Spinal cord (tissue), 9 donors: ENCODE measurements at regions not wholly inside any gene's neighbourhood (a gene's known extent, or its start where the extent isn't known, plus 50 kb on each side); places are given as distances from the start of the nearest gene placed in this dataset.

Source experiments
- DNase-seq, 6 donors: peaks; one replicate each; pipeline versions ENCODE4 v3.0.0 to v3.0.0-alpha.2; 2013 to 2015; ENCODE audit warnings: low spot score in 6 of 6, low read depth in 4 of 6
- H3K27ac ChIP-seq: one replicate; pipeline ENCODE4 v1.5.1; 2013; ENCODE audit warnings: low read depth, low read length, control low read depth
- H3K27me3 ChIP-seq: one replicate; pipeline ENCODE4 v1.6.1; 2013; ENCODE audit warnings: low read length; ENCODE audit not compliant: control insufficient read depth, insufficient read depth
- H3K36me3 ChIP-seq: one replicate; pipeline ENCODE4 v1.6.1; 2013; ENCODE audit warnings: low read length; ENCODE audit not compliant: control insufficient read depth, insufficient read depth
- H3K4me1 ChIP-seq: one replicate; pipeline ENCODE4 v1.6.1; 2013; ENCODE audit warnings: low read length; ENCODE audit not compliant: control insufficient read depth, insufficient read depth
- H3K4me3 ChIP-seq: one replicate; pipeline ENCODE4 v1.5.1; 2013; ENCODE audit warnings: low read depth, low read length, control low read depth
- H3K9me3 ChIP-seq: one replicate; pipeline ENCODE4 v1.6.1; 2013; ENCODE audit warnings: low read length; ENCODE audit not compliant: control insufficient read depth, insufficient read depth
- WGBS: methylation state at CpG from one replicate; pipeline ENCODE4 v1.1.5; 2013; ENCODE audit warnings: missing lambda C conversion rate; ENCODE audit not compliant: insufficient coverage; 5-methylcytosine and 5-hydroxymethylcytosine counted together
- donor health status: healthy.

- Histone ChIP-seq H3K36me3 (no peaks in the 10 kb centered on the region), H3K4me3 (no peak overlapping the region), H3K27ac (no peak overlapping the region), H3K4me1 (no peaks in the 10 kb centered on the region), H3K9me3 (no peaks in the 10 kb centered on the region), H3K27me3 (no peaks in the 10 kb centered on the region)
- DNase-seq: no peak
- no CpG with 5 or more reads among the region's 2 CpGs for WGBS
These were observed 332.0 kb downstream of the PCDH18 start for GRCh38 chr4:137200322-137200721.

GRCh38 chr4:137198791-137199190 is 333.5 kb downstream of the PCDH18 start:
- H3K27me3 ChIP-seq: no peaks in the 10 kb centered on the region
- H3K4me3 ChIP-seq: no peak overlapping the region
- no peaks in the 10 kb centered on the region for H3K4me1 ChIP-seq
- no peak for DNase-seq
- 100% methylated on average over 1 of the region's 4 CpGs for WGBS
- no peak overlapping the region for H3K27ac ChIP-seq
- H3K36me3 ChIP-seq: no peaks in the 10 kb centered on the region
- H3K9me3 ChIP-seq: no peaks in the 10 kb centered on the region

- no CpG with 5 or more reads among the region's 1 CpG for WGBS
These were observed 337.6 kb downstream of the PCDH18 start for GRCh38 chr4:137194670-137195069.

GRCh38 chr4:137193564-137193963 is 338.7 kb downstream of the PCDH18 start:
- no peaks in the 10 kb centered on the region for H3K27me3 ChIP-seq
- no peak overlapping the region for H3K4me3 ChIP-seq
- no peak for DNase-seq
- no peaks in the 10 kb centered on the region for H3K4me1 ChIP-seq
- H3K9me3 ChIP-seq: no peaks in the 10 kb centered on the region
- WGBS: no CpG with 5 or more reads among the region's 1 CpG
- no peaks in the 10 kb centered on the region for H3K36me3 ChIP-seq
- no peak overlapping the region for H3K27ac ChIP-seq

More at GRCh38 chr4:137194670-137195069, 337.6 kb downstream of the PCDH18 start:
- DNase-seq: no peak
- Histone ChIP-seq H3K4me3 (no peak overlapping the region), H3K36me3 (no peaks in the 10 kb centered on the region), H3K27me3 (no peaks in the 10 kb centered on the region), H3K4me1 (no peaks in the 10 kb centered on the region), H3K27ac (no peak overlapping the region), H3K9me3 (no peaks in the 10 kb centered on the region)

- Histone ChIP-seq H3K9me3 (no peaks in the 10 kb centered on the region), H3K36me3 (no peaks in the 10 kb centered on the region), H3K27me3 (no peaks in the 10 kb centered on the region), H3K4me1 (no peaks in the 10 kb centered on the region), H3K27ac (no peak overlapping the region), H3K4me3 (no peak overlapping the region)
- no peak for DNase-seq
- WGBS: no CpG with 5 or more reads among the region's 1 CpG
These were observed 350.9 kb downstream of the PCDH18 start for GRCh38 chr4:137181293-137181899.

GRCh38 chr4:137180349-137180748 is 351.9 kb downstream of the PCDH18 start:
- Histone ChIP-seq H3K9me3 (no peaks in the 10 kb centered on the region), H3K4me3 (no peak overlapping the region)
- 32% methylated on average over 4 of the region's 4 CpGs for WGBS

GRCh38 chr4:137156807-137157206 is 375.5 kb downstream of the PCDH18 start:
- H3K27ac ChIP-seq: no peak overlapping the region
- no peaks in the 10 kb centered on the region for H3K4me1 ChIP-seq
- H3K4me3 ChIP-seq: no peak overlapping the region
- no peaks in the 10 kb centered on the region for H3K27me3 ChIP-seq
- WGBS: no CpG with 5 or more reads among the region's 1 CpG
- H3K9me3 ChIP-seq: no peaks in the 10 kb centered on the region
- DNase-seq: no peak
- no peaks in the 10 kb centered on the region for H3K36me3 ChIP-seq

More at GRCh38 chr4:137180349-137180748, 351.9 kb downstream of the PCDH18 start:
- Histone ChIP-seq H3K27me3 (no peaks in the 10 kb centered on the region), H3K27ac (no peak overlapping the region), H3K36me3 (no peaks in the 10 kb centered on the region), H3K4me1 (no peaks in the 10 kb centered on the region)
- no peak for DNase-seq

GRCh38 chr4:137156054-137156453 is 376.2 kb downstream of the PCDH18 start:
- no CpG with 5 or more reads among the region's 1 CpG for WGBS
- no peaks in the 10 kb centered on the region for H3K36me3 ChIP-seq
- DNase-seq: no peak
- H3K27ac ChIP-seq: no peak overlapping the region
- no peaks in the 10 kb centered on the region for H3K4me1 ChIP-seq
- H3K27me3 ChIP-seq: no peaks in the 10 kb centered on the region
- no peaks in the 10 kb centered on the region for H3K9me3 ChIP-seq
- H3K4me3 ChIP-seq: no peak overlapping the region

GRCh38 chr4:137131201-137131600 is 401.1 kb downstream of the PCDH18 start:
- DNase-seq: no peak
- Histone ChIP-seq H3K4me1 (no peaks in the 10 kb centered on the region), H3K27ac (no peak overlapping the region), H3K4me3 (no peak overlapping the region), H3K27me3 (no peaks in the 10 kb centered on the region), H3K36me3 (no peaks in the 10 kb centered on the region), H3K9me3 (no peaks in the 10 kb centered on the region)

GRCh38 chr4:137129845-137130244 is 402.4 kb downstream of the PCDH18 start:
- no peak overlapping the region for H3K27ac ChIP-seq
- no peaks in the 10 kb centered on the region for H3K9me3 ChIP-seq
- no peaks in the 10 kb centered on the region for H3K4me1 ChIP-seq
- DNase-seq: no peak
- no peaks in the 10 kb centered on the region for H3K27me3 ChIP-seq
- WGBS: 100% methylated on average over 1 of the region's 1 CpG
- no peak overlapping the region for H3K4me3 ChIP-seq
- H3K36me3 ChIP-seq: no peaks in the 10 kb centered on the region
